GM19043 (cell line): ENCODE measurements at regions not wholly inside any gene's neighbourhood (a gene's known extent, or its start where the extent isn't known, plus 50 kb on each side); places are given as distances from the start of the nearest gene placed in this dataset.
"Not testable (repeated sequence)": the region's sequence is repeated elsewhere in the genome, so short reads cannot be mapped to it uniquely, and the experiment has no call there.

ENCODE experiments used
- ATAC-seq: cut with Tn5 transposase; IDR thresholded peaks from one replicate; pipeline ENCODE4 v1.9.1; 2021; ENCODE audit warnings: low read depth; ENCODE audit not compliant: unreplicated experiment

DNA sequence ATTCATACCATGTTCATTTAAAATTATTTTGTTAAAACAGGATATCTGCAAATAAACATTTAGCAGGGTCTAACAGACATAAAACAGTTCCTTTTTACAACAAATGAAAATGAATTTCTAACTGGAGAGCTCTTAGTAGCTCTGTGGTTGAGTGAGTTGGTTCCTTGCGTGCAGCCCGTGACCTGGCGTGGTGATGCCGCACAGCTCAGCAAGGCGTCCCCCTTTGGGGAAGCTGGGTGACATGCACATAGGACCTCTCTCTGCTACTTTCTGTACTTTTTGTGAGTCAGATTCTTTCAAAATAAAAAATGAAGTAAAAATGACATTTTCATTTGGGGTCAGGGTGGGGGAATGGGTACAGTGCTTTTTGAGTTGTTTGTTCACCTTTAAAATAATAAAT, 75.9 kb downstream of the NPIPB11 start:
- ATAC-seq: not testable (repeated sequence)

DNA sequence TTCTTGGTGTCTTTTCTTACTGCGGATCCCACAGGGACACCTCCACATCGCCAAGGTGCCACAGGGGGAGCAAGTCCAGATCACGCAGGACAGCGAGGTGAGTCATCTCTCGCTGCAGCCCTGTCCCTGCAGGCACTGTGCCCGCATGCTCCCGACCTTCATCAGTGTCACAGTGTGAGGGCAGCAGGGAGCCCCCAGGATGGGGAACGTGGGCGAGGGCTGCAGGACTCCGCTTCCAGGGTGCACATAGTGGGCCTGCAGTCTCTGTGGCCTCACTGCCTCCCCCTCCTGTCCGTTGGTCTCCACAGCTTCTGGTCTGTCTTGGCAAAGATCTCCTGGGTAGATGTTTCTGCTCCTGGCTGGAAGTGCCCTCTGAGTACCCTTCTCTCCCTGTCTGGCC, 78.0 kb downstream of the NPIPB11 start:
- not testable (repeated sequence) for ATAC-seq

GRCh38 chr16:29327631-29328408, 78.7 kb downstream of the NPIPB11 start:
- not testable (repeated sequence) for ATAC-seq

GRCh38 chr16:29326164-29327125, 80.1 kb downstream of the NPIPB11 start:
- ATAC-seq: not testable (repeated sequence)

DNA sequence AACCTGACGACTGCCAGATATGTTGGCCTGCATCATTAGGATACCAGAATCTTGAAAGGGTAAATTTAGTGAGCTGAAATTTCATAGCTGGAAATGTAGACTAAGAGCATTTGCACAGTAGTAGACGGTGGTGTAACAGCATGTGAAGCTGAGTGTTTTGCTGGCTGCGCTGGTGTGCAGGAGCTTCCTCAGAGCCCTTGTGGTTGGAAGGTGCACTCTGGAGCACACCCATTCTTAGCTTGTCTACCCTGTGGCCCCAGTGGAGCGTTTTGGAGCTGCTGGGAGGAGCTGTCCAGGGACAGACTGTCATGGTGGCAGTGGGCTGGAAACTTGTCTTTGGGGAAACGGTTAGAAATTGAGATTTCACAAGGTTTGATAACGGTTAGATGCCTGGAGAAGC, 82.8 kb downstream of the NPIPB11 start:
- ATAC-seq: not testable (repeated sequence)

GRCh38 chr16:29321585-29321984, 84.9 kb downstream of the NPIPB11 start:
- no peak for ATAC-seq

DNA sequence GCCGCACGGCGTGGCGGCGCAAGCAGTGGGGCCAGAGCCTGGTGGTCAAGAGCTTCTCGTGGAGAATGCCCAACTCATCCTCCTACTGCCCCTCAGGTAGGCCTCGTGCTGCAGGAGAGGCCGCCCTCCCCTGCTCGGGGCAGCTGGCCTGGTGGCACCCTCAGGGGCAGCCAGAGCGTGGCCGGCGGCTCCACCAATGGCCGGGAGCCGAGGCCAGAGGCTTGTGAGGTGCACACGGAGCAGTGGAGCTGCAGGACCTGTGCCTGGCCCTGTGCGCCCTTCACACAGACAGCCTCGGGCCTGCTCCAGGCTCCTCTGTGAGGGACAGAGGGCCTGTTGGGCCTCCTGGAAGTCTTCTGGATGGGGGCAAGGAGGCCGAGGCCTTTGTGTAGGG, 85.5 kb downstream of the NPIPB11 start:
- no peak for ATAC-seq

DNA sequence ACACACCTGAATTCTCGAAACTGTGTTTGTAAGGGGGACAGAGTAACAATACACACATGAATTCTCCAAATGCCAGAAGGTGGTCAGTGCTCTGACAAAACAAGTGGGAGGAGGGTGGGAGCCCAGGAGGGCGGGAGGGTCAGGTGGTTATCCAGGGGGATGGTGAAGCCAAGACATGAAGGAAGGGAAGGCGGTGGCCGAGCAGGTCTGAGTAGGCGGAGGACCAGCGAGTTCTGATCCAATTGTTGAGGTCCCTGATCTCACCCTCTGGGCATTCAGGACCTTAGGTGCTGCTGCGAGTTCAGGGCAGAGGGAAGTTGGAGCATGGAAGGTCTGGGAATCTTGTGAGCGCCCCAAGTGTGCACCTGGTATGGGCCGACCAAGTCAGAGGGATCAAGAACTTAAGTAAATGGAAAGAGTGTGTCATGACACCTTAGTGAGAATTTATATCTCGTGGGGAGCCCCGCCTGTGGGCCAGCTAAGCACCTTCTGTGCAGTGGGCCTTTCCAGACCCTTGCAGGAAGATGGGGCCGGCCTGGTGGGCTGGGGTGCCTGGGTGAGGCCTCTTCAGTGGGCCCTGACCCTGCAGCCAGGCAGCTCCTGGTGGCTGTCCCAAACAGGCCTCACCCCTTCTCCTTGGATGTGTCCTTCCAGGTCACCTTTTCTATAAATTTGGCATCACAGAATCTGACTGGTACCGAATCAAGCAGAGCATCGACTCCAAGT, 86.1 kb downstream of the NPIPB11 start:
- no peak for ATAC-seq

DNA sequence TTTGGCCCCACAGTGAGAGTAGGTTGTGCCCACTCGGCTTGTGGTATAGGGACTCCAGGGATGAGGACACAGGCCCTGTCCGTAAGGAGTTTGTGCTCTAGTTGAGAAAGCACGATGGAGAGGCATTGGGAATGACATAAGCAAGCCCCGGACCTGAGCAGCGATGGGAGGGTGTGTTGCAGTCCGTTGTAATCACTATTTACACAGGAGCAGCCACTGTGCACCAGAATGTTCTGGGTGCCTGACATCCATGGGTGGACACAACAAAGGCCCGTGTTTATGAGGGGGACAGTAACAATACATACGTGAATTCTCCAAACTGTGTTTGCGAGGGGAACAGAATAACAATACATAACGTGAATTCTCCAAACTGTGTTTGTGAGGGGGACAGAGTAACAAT, 86.8 kb downstream of the NPIPB11 start:
- ATAC-seq: no peak

- not testable (repeated sequence) for ATAC-seq
Measured at GRCh38 chr16:29318561-29318968, 87.9 kb downstream of the NPIPB11 start.

DNA sequence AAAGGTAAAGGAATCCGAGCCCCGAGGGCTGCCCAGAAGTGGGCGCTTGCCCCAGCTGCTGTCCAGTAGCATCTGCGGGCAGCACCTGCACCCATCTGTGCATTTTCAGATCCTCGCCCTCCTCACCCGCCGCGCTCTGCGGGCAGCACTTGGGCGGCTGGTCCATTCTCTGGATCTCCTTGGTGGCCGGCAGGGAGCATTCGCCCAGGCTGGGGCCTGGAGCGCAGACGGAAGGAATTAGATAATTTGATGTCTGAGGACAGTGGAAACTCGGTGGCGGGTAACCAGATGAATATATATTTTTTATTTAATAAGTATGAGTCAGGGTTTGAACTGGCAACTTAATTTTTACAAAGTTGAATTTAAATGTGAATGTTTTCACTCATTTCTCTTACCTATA, 88.5 kb downstream of the NPIPB11 start:
- ATAC-seq: no peak

- no peak for ATAC-seq
Measured at GRCh38 chr16:29317269-29317668, 89.2 kb downstream of the NPIPB11 start.

DNA sequence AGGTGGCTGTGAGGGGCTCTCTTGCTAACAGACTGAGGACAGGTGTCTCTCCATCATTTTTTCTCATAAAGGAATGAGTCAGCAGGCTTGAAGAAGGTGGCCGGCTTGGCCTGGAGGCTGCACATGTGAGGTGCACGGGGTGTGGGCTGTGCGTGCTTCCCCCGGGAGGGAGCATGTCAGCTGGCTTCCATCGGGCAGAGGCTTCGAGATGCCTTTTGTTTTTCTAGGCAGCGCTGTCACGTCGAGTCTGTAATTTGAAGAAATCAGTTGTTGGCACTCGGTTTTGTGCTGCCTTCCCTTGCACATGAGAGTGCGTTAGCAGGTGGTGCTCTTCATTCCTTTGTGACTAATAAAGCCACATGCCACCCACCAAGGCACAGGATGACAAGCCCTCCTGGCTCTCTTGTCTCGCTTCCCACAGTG, 89.7 kb downstream of the NPIPB11 start:
- no peak for ATAC-seq

DNA sequence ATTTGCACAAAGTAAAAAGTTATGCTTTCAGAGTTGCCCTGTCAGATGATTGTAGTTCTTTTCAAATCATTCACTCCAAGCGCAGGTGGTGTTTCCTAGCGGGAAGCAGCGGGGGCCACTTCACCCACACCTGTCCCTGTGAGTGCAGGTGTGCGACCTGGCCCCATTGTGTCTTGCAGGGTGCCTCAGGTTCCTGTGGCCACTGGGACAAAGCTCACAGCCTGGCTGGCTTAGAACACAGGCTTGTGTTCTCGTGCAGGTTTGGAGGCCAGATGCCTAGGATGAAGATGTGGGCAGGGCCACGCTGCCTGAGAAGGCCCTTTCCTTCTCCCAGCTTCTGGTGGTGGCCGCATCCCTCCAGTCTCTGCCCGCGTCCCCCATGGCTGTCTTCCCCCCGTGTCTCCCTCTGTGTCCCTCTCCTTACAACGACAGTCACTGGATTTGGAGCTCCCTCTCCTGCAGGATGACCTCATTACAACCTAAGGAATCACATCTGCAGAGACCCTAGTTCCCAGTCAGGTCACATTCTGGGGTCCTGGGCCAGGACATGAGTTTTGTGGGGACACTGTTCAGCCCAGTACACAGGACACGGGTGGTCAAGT, 90.5 kb downstream of the NPIPB11 start:
- no peak for ATAC-seq

- ATAC-seq: no peak
Measured at GRCh38 chr16:29315046-29315445, 91.5 kb downstream of the NPIPB11 start.

- no peak for ATAC-seq
Measured at GRCh38 chr16:29314292-29314934, 92.1 kb downstream of the NPIPB11 start.

- ATAC-seq: no peak
Measured at GRCh38 chr16:29313559-29314048, 92.9 kb downstream of the NPIPB11 start.

DNA sequence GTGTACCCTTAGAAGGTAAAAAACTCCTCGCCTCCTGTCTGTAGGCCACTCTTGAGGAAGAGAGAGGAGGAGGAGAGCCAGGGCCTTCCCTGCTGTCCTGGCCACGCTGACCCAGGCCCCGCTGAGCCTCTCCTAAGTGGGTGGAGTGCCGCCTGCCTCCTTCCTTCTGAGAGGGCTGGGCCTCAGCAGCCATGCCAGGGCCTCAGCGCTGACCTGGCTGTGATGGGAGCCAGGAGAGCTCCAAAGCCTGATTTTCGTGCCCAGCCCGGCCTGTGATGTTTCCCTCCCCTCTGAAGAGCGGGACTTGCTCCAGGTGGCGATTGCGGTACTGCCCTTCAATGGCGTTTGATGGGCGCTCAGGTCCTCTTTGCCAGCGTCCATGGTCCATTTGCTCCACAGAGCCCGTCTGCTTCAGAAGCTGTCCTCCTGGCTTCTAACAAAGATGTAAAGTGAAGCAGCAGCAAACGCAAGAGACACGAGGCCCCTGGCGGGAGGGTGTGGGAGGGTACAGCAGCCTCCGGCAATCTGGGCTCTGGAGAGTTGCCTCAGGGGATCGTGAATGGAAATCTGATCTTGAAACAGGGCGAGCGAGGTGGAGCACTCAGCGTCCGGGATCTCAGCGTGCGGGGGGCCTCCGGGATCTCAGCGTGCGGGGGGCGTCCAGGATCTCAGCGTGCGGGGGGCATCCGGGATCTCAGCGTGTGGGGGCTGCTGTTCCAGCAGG, 93.5 kb downstream of the NPIPB11 start:
- ATAC-seq: no peak

DNA sequence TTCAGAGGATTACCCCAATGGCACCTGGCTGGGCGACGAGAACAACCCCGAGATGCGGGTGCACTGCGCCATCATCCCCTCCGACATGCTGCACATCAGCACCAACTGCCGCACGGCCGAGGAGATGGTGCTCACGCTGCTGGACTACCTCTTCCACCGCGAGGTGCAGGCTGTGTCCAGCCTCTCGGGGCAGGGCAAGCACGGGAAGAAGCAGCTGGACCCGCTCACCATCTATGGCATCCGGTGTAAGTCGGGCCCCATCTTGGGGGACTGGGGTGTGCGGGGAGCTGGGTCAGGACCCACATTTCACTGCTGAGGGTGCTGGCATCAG, 94.2 kb downstream of the NPIPB11 start:
- ATAC-seq: not testable (repeated sequence)
